ENCODE measurements at regions not wholly inside any gene's neighbourhood (a gene's known extent, or its start where the extent isn't known, plus 50 kb on each side); places are given as distances from the start of the nearest gene placed in this dataset.

- Histone ChIP-seq H3K4me1 (ENCODE audit: insufficient read depth, low read length, poor library complexity, severe bottlenecking) (no peaks in the 10 kb centered on the region), H4K20me1 (ENCODE audit: insufficient read depth, low read length) (no peaks in the 10 kb centered on the region), H3K9me3 (ENCODE audit: low read length) (no peaks in the 10 kb centered on the region), H3K36me3 (ENCODE audit: insufficient read depth, low read length) (no peaks in the 10 kb centered on the region), H3K4me2 (ENCODE audit: low read length) (no peak overlapping the region), H3K27ac (ENCODE audit: low read depth, low read length, poor library complexity, severe bottlenecking) (no peak overlapping the region), H3K4me3 (ENCODE audit: low read depth, low read length, poor library complexity, severe bottlenecking) (no peak overlapping the region), H3K79me2 (ENCODE audit: insufficient read depth, low read depth, low read length) (no peaks in the 10 kb centered on the region), H2AFZ (ENCODE audit: low read length) (no peak overlapping the region), H3K9me2 (ENCODE audit: insufficient read depth, low read length) (no peaks in the 10 kb centered on the region)
- no peak for DNase-seq (ENCODE audit: low spot score)
- TF ChIP-seq CTCF (conservative IDR thresholded peaks at IDR 0.05; ENCODE audit: low read length): no peak
- no TSS peak for BruUV-seq (replicated peaks)
- intact Hi-C loops (cut with micrococcal nuclease; ENCODE audit: unreplicated experiment): no loop called here
- ChIA-PET POLR2A (no interaction called here), CTCF (ENCODE audit: unreplicated experiment) (no interaction called here)
Observed at GRCh38 chr13:36520111-36520510, 87.8 kb downstream of the CCNA1 start.

DNA sequence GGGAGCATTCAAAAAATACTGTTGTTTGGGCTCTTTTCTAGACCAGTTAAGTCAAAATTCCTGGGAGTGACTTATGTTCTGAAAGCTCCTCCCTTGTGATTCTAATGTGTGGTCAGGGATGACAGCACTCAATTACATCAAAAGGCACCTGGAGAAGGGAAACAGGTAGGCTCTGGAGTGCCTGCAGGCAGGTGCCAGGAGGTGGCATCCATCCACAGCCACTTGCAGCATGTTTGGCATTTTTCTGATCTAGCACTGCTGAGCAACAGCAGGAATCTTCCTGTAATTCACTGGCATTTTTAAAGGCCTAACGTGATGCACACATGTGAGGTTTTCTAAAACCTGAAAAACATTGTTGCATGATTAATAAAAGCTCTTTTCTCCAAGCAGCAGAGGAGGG, 94.6 kb downstream of the CCNA1 start:
- intact Hi-C loops (cut with micrococcal nuclease; ENCODE audit: unreplicated experiment): no loop called here
- no peaks in the 10 kb centered on the region for H3K4me1 ChIP-seq (ENCODE audit: insufficient read depth, low read length, poor library complexity, severe bottlenecking)
- DNase-seq (ENCODE audit: low spot score): no peak
- ChIA-PET CTCF (ENCODE audit: unreplicated experiment) (no interaction called here), POLR2A (interaction anchor here (0.9 kb wide), 1 partner anchor 9 kb away, joined by 3 read pairs; no protein-coding TSS in a partner anchor)
- H3K4me2 ChIP-seq (ENCODE audit: low read length): no peak overlapping the region
- H3K9me3 ChIP-seq (ENCODE audit: low read length): no peaks in the 10 kb centered on the region
- H4K20me1 ChIP-seq (ENCODE audit: insufficient read depth, low read length): no peaks in the 10 kb centered on the region
- H3K27ac ChIP-seq (ENCODE audit: low read depth, low read length, poor library complexity, severe bottlenecking): no peak overlapping the region
- no TSS peak for BruUV-seq (replicated peaks)
- H3K4me3 ChIP-seq (ENCODE audit: low read depth, low read length, poor library complexity, severe bottlenecking): no peak overlapping the region
- no peaks in the 10 kb centered on the region for H3K36me3 ChIP-seq (ENCODE audit: insufficient read depth, low read length)
- TF ChIP-seq EZH2phosphoT487 (IDR thresholded peaks at IDR 0.05; ENCODE audit: borderline replicate concordance, low read depth, low read length) (no peak), CTCF (conservative IDR thresholded peaks at IDR 0.05; ENCODE audit: low read length) (no peak)
- no peaks in the 10 kb centered on the region for H3K9me2 ChIP-seq (ENCODE audit: insufficient read depth, low read length)
- H2AFZ ChIP-seq (ENCODE audit: low read length): no peak overlapping the region
- no peaks in the 10 kb centered on the region for H3K79me2 ChIP-seq (ENCODE audit: insufficient read depth, low read depth, low read length)

DNA sequence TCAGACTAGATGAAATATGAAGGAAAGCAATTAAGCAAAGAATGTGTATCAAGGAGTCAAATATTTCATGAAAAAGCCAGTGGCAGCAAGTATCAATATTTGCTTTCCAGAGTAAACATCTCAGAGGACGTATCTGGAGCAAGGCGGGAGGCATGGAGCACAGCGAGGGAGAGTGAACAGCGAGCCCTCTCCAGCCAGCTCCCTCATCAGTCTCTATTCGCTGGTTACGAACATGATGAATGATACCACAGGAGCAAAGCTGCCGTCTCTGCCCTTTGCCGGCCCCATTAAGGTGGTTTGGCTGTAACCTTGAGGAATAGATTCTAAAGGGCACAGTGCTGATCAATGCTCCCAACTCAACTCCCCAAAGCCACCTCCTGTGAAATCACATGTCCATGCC, 95.8 kb downstream of the CCNA1 start:
- H4K20me1 ChIP-seq (ENCODE audit: insufficient read depth, low read length): no peaks in the 10 kb centered on the region
- H3K9me3 ChIP-seq (ENCODE audit: low read length): no peaks in the 10 kb centered on the region
- H3K27ac ChIP-seq (ENCODE audit: low read depth, low read length, poor library complexity, severe bottlenecking): no peak overlapping the region
- no peak for DNase-seq (ENCODE audit: low spot score)
- no peak overlapping the region for H2AFZ ChIP-seq (ENCODE audit: low read length)
- BruUV-seq (replicated peaks): no TSS peak
- no peaks in the 10 kb centered on the region for H3K36me3 ChIP-seq (ENCODE audit: insufficient read depth, low read length)
- H3K4me1 ChIP-seq (ENCODE audit: insufficient read depth, low read length, poor library complexity, severe bottlenecking): no peaks in the 10 kb centered on the region
- TF ChIP-seq CTCF (conservative IDR thresholded peaks at IDR 0.05; ENCODE audit: low read length): no peak
- TF ChIP-seq EZH2phosphoT487 (IDR thresholded peaks at IDR 0.05; ENCODE audit: borderline replicate concordance, low read depth, low read length): no peak
- H3K4me2 ChIP-seq (ENCODE audit: low read length): no peak overlapping the region
- no peak overlapping the region for H3K4me3 ChIP-seq (ENCODE audit: low read depth, low read length, poor library complexity, severe bottlenecking)
- intact Hi-C loops (cut with micrococcal nuclease; ENCODE audit: unreplicated experiment): no loop called here
- ChIA-PET POLR2A (interaction anchor here (0.6 kb wide), 1 partner anchor 171 kb away, joined by 3 read pairs; no protein-coding TSS in a partner anchor), CTCF (ENCODE audit: unreplicated experiment) (no interaction called here)
- no peaks in the 10 kb centered on the region for H3K79me2 ChIP-seq (ENCODE audit: insufficient read depth, low read depth, low read length)
- H3K9me2 ChIP-seq (ENCODE audit: insufficient read depth, low read length): no peaks in the 10 kb centered on the region
